Stimulated activated naive CD8-positive, alpha-beta T cell treated with anti-CD3 and anti-CD28 coated beads, Interleukin-15, Interleukin-2, amounts not matched to agents 100 ng/mL and 50 ng/mL, for 24 hours (primary cell): ENCODE measurements at regions not wholly inside any gene's neighbourhood (a gene's known extent, or its start where the extent isn't known, plus 50 kb on each side); places are given as distances from the start of the nearest gene placed in this dataset.

Experiments used
- H3K27ac Mint-ChIP-seq: one replicate; pipeline ENCODE4 v1.8.0; 2021; ENCODE audit warnings: mild to moderate bottlenecking, mixed read lengths
- H3K27me3 Mint-ChIP-seq: one replicate; pipeline ENCODE4 v1.8.0; 2021; ENCODE audit warnings: mixed read lengths
- H3K36me3 Mint-ChIP-seq: one replicate; pipeline ENCODE4 v1.8.0; 2021; ENCODE audit warnings: low read depth, mixed read lengths
- H3K4me1 Mint-ChIP-seq: one replicate; pipeline ENCODE4 v1.8.0; 2021; ENCODE audit warnings: low read depth, mixed read lengths
- H3K4me3 Mint-ChIP-seq: one replicate; pipeline ENCODE4 v1.8.0; 2021; ENCODE audit warnings: mild to moderate bottlenecking, mixed read lengths
- H3K9me3 Mint-ChIP-seq: one replicate; pipeline ENCODE4 v1.8.0; 2021; ENCODE audit warnings: mixed read lengths

DNA sequence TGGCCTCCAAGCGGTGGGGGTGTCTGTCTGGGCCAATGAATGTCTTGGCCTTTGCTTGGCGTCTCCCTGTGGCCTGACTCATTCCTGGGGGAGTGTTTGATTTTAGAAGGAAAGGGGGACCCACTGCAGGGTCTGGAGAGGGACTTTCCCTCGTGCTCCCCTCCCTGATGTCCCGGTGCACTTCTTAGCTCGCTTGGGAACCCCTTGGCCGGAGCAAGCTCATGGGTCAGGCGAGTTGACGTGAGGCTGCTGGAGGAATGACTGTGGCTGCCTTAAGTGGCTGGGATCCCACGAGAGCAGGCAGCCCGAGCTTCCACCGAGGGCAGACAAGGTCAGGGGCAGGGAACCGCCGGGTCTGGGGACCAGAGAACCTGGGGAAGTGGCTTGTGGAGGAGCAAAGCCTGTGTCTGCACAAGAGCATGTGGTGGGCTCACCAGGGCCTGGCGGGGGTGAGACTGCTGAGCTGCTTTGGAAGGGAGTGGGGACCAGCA lies 218.4 kb upstream of the C14orf180 start:
- H3K27ac Mint-ChIP-seq, result no peak overlapping the region
- H3K4me3 Mint-ChIP-seq, result no peak overlapping the region
- H3K36me3 Mint-ChIP-seq, result no peaks in the 10 kb centered on the region
- H3K4me1 Mint-ChIP-seq, result no peaks in the 10 kb centered on the region
- H3K9me3 Mint-ChIP-seq, result no peaks in the 10 kb centered on the region
- H3K27me3 Mint-ChIP-seq, result no peaks in the 10 kb centered on the region

DNA sequence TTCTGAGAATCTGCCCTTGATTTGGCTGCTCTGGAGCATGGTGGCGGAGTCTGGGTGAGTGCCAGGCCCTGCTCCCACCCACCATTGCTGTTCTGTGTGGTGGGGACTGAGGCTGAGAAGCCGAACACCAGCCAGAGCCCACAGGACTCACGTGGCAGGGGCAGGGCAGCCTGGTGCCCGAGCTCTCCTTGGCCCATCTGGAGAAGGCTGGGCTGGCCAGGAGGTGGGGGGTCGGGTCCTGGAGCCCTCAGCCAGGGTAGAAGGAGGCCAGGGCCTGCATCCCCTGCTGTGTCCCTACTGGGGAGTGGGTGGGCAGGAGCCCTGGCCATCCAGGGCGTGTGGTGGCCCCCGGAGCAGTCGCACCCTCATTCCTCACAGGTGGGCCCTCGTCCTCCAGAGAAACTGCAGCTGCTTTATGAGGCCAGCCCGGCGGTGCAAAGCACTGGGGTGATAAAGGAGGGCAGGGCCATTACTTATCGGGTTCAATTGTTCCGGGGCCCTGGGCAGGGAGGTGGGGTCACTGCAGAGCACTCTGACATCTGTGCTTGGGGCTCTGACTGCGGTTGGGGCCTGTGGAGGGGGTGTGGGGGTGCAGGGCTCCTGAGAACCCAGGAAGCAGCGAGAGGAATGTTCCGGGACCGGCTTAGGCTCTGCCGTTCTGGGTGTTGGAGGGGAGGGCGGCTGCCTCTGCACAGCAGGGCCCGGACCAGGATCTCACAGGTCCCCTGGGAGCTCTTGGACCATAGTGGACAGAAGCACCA lies 217.5 kb upstream of the C14orf180 start:
- Mint-ChIP-seq H3K9me3 (no peaks in the 10 kb centered on the region), H3K4me1 (no peaks in the 10 kb centered on the region), H3K4me3 (no peak overlapping the region), H3K27ac (no peak overlapping the region), H3K36me3 (no peaks in the 10 kb centered on the region), H3K27me3 (no peaks in the 10 kb centered on the region)

DNA sequence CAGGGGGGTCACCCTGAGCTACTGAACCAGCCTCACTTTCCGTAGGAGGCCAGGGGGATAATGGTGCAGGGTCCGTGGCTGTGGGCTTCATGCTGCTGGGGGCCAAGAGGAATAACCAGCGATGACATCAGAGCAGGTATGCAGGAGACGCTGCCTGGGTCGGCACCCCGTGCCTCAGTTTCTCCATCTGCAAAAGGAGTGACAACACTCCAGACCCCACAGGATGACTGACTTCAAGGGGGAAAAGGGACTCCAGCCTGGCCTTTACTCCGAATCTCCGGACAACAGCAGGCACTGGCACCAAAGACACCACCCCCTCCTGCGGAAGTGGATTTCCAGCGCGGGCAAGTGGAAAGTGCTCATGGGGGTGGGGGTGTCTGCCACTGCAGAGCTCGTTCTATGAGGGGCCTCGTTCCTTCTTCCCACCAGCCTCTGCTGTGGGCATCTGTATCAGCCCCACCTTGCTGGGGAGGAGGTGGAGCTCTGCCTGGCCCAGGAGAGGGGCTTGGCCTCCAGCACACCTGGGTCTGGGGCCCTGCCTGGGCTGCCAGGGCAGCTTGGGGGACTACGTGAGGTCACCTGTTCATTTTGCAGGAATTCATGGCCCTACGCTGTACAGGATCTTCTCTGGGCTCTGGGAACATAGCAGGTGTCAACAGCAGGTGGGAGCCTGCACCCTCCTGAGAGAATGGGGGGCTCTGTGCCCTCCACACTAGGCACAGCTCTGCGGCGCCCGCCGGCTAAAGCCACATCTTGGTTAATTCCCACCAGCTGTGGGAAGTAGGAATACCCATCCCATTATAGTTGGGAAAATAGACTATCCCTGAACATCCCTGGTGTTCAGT lies 216.6 kb upstream of the C14orf180 start:
- H3K36me3 Mint-ChIP-seq, result no peaks in the 10 kb centered on the region
- no peaks in the 10 kb centered on the region for H3K27me3 Mint-ChIP-seq
- H3K4me3 Mint-ChIP-seq, result no peak overlapping the region
- no peaks in the 10 kb centered on the region for H3K9me3 Mint-ChIP-seq
- no peak overlapping the region for H3K27ac Mint-ChIP-seq
- H3K4me1 Mint-ChIP-seq, result no peaks in the 10 kb centered on the region

- H3K27me3 Mint-ChIP-seq, result no peaks in the 10 kb centered on the region
- H3K4me1 Mint-ChIP-seq, result no peaks in the 10 kb centered on the region
- H3K4me3 Mint-ChIP-seq, result no peak overlapping the region
- H3K27ac Mint-ChIP-seq, result no peak overlapping the region
- no peaks in the 10 kb centered on the region for H3K9me3 Mint-ChIP-seq
- H3K36me3 Mint-ChIP-seq, result no peaks in the 10 kb centered on the region
Measured at GRCh38 chr14:104363891-104364760, 215.4 kb upstream of the C14orf180 start.

DNA sequence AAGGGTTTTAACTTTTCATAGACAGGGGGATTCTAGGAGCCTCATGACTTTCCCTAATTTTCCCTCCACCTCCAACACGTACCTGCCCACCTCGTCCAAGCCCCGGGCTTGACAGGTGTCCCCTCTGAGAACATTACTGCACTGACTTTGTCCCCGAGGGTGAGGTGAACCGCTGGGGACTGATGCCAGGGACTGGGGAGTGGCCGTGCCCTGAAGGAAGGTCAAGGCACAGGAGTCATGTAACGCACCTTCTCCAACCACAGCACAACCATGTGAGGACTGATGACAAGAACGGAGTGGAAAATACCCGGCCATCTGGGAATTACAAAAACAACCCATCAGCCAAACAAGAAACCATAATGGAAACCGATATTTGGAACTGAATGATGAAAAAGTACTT lies 214.7 kb upstream of the C14orf180 start:
- H3K27ac Mint-ChIP-seq, result no peak overlapping the region
- no peaks in the 10 kb centered on the region for H3K27me3 Mint-ChIP-seq
- H3K36me3 Mint-ChIP-seq, result no peaks in the 10 kb centered on the region
- no peaks in the 10 kb centered on the region for H3K4me1 Mint-ChIP-seq
- H3K4me3 Mint-ChIP-seq, result no peak overlapping the region
- no peaks in the 10 kb centered on the region for H3K9me3 Mint-ChIP-seq

DNA sequence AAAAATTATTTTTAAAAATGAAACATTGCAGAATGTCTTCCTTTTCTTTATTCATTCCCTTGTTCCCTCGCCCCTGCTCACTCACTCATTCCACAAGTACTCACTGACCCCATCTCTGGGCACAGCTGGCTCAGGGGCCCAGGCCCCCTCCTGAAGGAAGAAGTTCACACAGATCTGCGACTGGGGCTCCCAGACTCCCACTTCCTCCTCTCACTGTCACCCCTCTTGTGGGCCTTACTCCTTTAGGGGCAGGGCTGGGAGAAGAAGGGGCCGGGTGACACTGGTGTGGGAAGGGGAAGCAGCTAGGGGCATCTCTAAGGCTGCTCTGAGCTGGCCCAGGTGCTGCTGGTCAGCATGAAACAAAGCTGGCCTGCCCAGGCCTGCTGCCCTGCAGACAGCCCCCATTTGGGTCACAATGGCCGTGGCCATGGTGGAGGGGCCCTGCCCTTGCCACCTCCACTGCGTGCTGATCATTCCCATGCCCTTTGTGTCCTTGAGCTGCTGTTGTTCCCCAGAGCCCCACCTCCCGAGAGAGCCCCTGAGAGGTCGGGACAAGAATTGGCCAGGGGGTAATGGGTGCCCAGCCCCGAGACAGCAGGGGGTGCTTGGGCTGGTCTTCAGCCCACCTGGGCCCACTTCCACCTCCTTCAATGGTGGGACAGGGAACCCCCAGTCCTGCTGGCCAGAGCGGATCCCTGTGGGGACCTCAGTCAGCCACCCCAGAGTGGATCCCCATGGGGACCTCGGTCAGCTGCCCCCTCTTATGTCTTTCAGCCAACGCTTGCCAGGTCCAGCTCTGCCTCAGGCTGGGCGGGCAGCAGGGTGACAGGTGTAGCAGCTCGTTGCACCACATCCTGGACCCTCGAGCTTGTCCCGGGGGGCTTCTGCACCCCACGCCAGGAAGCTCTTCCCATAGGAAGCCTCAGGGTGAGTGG lies 212.4 kb upstream of the C14orf180 start:
- Mint-ChIP-seq H3K4me3 (no peak overlapping the region), H3K4me1 (no peaks in the 10 kb centered on the region), H3K9me3 (no peaks in the 10 kb centered on the region), H3K27ac (no peak overlapping the region), H3K36me3 (no peaks in the 10 kb centered on the region), H3K27me3 (no peaks in the 10 kb centered on the region)

- Mint-ChIP-seq H3K4me1 (no peaks in the 10 kb centered on the region), H3K27ac (no peak overlapping the region), H3K27me3 (no peaks in the 10 kb centered on the region), H3K4me3 (no peak overlapping the region), H3K9me3 (no peaks in the 10 kb centered on the region), H3K36me3 (no peaks in the 10 kb centered on the region)
Measured at GRCh38 chr14:104367866-104368750, 211.5 kb upstream of the C14orf180 start.

- no peak overlapping the region for H3K27ac Mint-ChIP-seq
Measured at GRCh38 chr14:104368751-104369100, 210.8 kb upstream of the C14orf180 start.

DNA sequence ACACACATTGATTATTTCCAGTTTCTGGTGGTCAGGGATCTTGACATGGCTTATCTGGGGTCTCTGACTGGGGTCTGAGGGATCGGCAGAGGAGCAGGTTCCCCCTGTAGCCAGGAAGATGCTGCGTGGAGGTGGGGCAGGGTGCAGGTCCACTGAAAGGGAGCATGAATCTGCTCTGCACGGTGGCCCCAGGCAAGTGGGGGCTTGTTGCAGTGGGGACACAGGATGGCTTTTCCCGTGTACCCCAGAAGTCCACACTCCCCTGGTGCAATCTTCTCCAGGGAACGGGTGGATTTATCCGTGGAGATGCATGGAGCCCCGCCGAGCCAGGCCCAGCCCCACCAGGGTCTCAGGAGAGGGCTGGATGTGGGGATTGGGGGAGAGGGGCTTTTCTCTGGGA lies 210.4 kb upstream of the C14orf180 start:
- Mint-ChIP-seq H3K27ac (no peak overlapping the region), H3K36me3 (no peaks in the 10 kb centered on the region), H3K9me3 (no peaks in the 10 kb centered on the region), H3K4me3 (no peak overlapping the region), H3K27me3 (no peaks in the 10 kb centered on the region), H3K4me1 (no peaks in the 10 kb centered on the region)

More at GRCh38 chr14:104368751-104369100, 210.8 kb upstream of the C14orf180 start:
- no peaks in the 10 kb centered on the region for H3K27me3 Mint-ChIP-seq
- no peaks in the 10 kb centered on the region for H3K4me1 Mint-ChIP-seq
- no peaks in the 10 kb centered on the region for H3K36me3 Mint-ChIP-seq
- H3K9me3 Mint-ChIP-seq, result no peaks in the 10 kb centered on the region
- no peak overlapping the region for H3K4me3 Mint-ChIP-seq

DNA sequence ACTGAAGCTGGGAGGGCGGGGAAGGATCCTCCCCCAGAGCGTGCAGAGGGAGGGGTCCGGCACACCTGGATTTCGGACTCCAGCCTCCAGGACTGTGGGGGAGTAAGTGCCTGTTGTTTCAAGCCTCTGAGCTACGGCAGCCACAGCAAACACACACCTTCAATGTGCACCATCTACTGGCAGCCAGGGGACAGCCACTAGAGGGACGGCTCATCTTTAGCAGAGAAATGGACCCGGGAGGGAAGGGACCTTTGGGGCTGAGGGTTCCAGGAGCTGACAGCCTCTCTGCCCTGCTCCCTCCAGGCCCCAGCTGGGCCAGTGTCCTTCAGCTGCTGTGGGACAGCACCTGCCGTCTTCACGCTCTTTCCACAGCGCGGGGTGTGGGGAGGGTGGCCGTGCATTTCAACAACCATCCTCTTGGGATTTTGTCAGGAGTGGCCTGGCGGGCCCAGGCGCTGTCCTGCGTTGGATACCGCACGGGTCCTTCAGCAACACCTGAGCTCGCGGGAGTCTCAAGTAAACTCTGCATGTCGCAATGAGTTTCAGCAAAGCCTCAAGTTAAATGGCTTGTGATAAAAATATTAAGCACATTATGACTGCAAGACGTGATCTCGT lies 209.2 kb upstream of the C14orf180 start:
- Mint-ChIP-seq H3K9me3 (no peaks in the 10 kb centered on the region), H3K36me3 (no peaks in the 10 kb centered on the region), H3K27ac (no peak overlapping the region), H3K27me3 (no peaks in the 10 kb centered on the region), H3K4me1 (no peaks in the 10 kb centered on the region), H3K4me3 (no peak overlapping the region)

GRCh38 chr14:104371031-104371430 lies 208.5 kb upstream of the C14orf180 start:
- H3K36me3 Mint-ChIP-seq, result no peaks in the 10 kb centered on the region
- no peaks in the 10 kb centered on the region for H3K4me1 Mint-ChIP-seq
- no peak overlapping the region for H3K4me3 Mint-ChIP-seq
- no peak overlapping the region for H3K27ac Mint-ChIP-seq
- no peaks in the 10 kb centered on the region for H3K9me3 Mint-ChIP-seq
- no peaks in the 10 kb centered on the region for H3K27me3 Mint-ChIP-seq

- Mint-ChIP-seq H3K4me3 (no peak overlapping the region), H3K27me3 (no peaks in the 10 kb centered on the region), H3K9me3 (no peaks in the 10 kb centered on the region), H3K36me3 (no peaks in the 10 kb centered on the region), H3K27ac (no peak overlapping the region), H3K4me1 (no peaks in the 10 kb centered on the region)
Measured at GRCh38 chr14:104371917-104372316, 207.6 kb upstream of the C14orf180 start.
